ENCODE measurements at regions not wholly inside any gene's neighbourhood (a gene's known extent, or its start where the extent isn't known, plus 50 kb on each side); places are given as distances from the start of the nearest gene placed in this dataset.

GRCh38 chr1:5345556-5345955, 646.7 kb downstream of the NPHP4 start:
- TF ChIP-seq CTCF (IDR thresholded peaks at IDR 0.05; ENCODE audit: low read depth, low read length, poor library complexity, severe bottlenecking) (no peak), EZH2phosphoT487 (IDR thresholded peaks at IDR 0.05; ENCODE audit: borderline replicate concordance, low read length) (no peak)

Measured in DOHH2 (cell line).